ENCODE measurements at regions not wholly inside any gene's neighbourhood (a gene's known extent, or its start where the extent isn't known, plus 50 kb on each side); places are given as distances from the start of the nearest gene placed in this dataset.

GRCh38 chr5:158162479-158163034 lies 303.6 kb upstream of the CLINT1 start:
- Mint-ChIP-seq H3K4me1 (ENCODE audit: low read depth) (no peaks in the 10 kb centered on the region), H3K9me3 (no peaks in the 10 kb centered on the region), H3K4me3 (no peak overlapping the region), H3K36me3 (ENCODE audit: low read depth) (no peaks in the 10 kb centered on the region), H3K27me3 (peaks cover 11% of the 10 kb centered on the region), H3K27ac (no peak overlapping the region)

GRCh38 chr5:158162026-158162425 lies 303.1 kb upstream of the CLINT1 start:
- Mint-ChIP-seq H3K4me1 (ENCODE audit: low read depth) (no peaks in the 10 kb centered on the region), H3K4me3 (no peak overlapping the region), H3K9me3 (no peaks in the 10 kb centered on the region), H3K36me3 (ENCODE audit: low read depth) (no peaks in the 10 kb centered on the region), H3K27me3 (peaks cover 11% of the 10 kb centered on the region), H3K27ac (no peak overlapping the region)

- Mint-ChIP-seq H3K4me1 (ENCODE audit: low read depth) (no peaks in the 10 kb centered on the region), H3K9me3 (no peaks in the 10 kb centered on the region), H3K4me3 (no peak overlapping the region), H3K27me3 (peaks cover 5% of the 10 kb centered on the region), H3K27ac (no peak overlapping the region), H3K36me3 (ENCODE audit: low read depth) (no peaks in the 10 kb centered on the region)
These were observed 300.7 kb upstream of the CLINT1 start for GRCh38 chr5:158159621-158160020.

- Mint-ChIP-seq H3K9me3 (no peaks in the 10 kb centered on the region), H3K4me1 (ENCODE audit: low read depth) (no peaks in the 10 kb centered on the region), H3K36me3 (ENCODE audit: low read depth) (no peaks in the 10 kb centered on the region), H3K27ac (no peak overlapping the region), H3K27me3 (no peaks in the 10 kb centered on the region), H3K4me3 (no peak overlapping the region)
These were observed 297.0 kb upstream of the CLINT1 start for GRCh38 chr5:158155811-158156505.

- no peaks in the 10 kb centered on the region for H3K9me3 Mint-ChIP-seq
- H3K27me3 Mint-ChIP-seq = no peaks in the 10 kb centered on the region
- H3K27ac Mint-ChIP-seq = no peak overlapping the region
- no peaks in the 10 kb centered on the region for H3K36me3 Mint-ChIP-seq (ENCODE audit: low read depth)
- no peaks in the 10 kb centered on the region for H3K4me1 Mint-ChIP-seq (ENCODE audit: low read depth)
- H3K4me3 Mint-ChIP-seq = no peak overlapping the region
These were observed 296.1 kb upstream of the CLINT1 start for GRCh38 chr5:158155067-158155466.

GRCh38 chr5:158154226-158155005 lies 295.5 kb upstream of the CLINT1 start:
- Mint-ChIP-seq H3K36me3 (ENCODE audit: low read depth) (no peaks in the 10 kb centered on the region), H3K4me1 (ENCODE audit: low read depth) (no peaks in the 10 kb centered on the region), H3K27ac (no peak overlapping the region), H3K27me3 (no peaks in the 10 kb centered on the region), H3K9me3 (no peaks in the 10 kb centered on the region), H3K4me3 (no peak overlapping the region)

- no peak overlapping the region for H3K4me3 Mint-ChIP-seq
- H3K36me3 Mint-ChIP-seq (ENCODE audit: low read depth) = no peaks in the 10 kb centered on the region
- no peaks in the 10 kb centered on the region for H3K4me1 Mint-ChIP-seq (ENCODE audit: low read depth)
- H3K27ac Mint-ChIP-seq = no peak overlapping the region
- no peaks in the 10 kb centered on the region for H3K9me3 Mint-ChIP-seq
- H3K27me3 Mint-ChIP-seq = no peaks in the 10 kb centered on the region
These were observed 294.6 kb upstream of the CLINT1 start for GRCh38 chr5:158153508-158153907.

- Mint-ChIP-seq H3K4me3 (no peak overlapping the region), H3K4me1 (ENCODE audit: low read depth) (no peaks in the 10 kb centered on the region), H3K36me3 (ENCODE audit: low read depth) (no peaks in the 10 kb centered on the region), H3K27me3 (no peaks in the 10 kb centered on the region), H3K9me3 (no peaks in the 10 kb centered on the region), H3K27ac (no peak overlapping the region)
These were observed 293.2 kb upstream of the CLINT1 start for GRCh38 chr5:158152136-158152535.

GRCh38 chr5:158147227-158147626 lies 288.3 kb upstream of the CLINT1 start:
- H3K27ac Mint-ChIP-seq = no peak overlapping the region
- no peak overlapping the region for H3K4me3 Mint-ChIP-seq
- H3K36me3 Mint-ChIP-seq (ENCODE audit: low read depth) = no peaks in the 10 kb centered on the region
- H3K4me1 Mint-ChIP-seq (ENCODE audit: low read depth) = no peaks in the 10 kb centered on the region
- no peaks in the 10 kb centered on the region for H3K27me3 Mint-ChIP-seq
- no peaks in the 10 kb centered on the region for H3K9me3 Mint-ChIP-seq

- no peak overlapping the region for H3K4me3 Mint-ChIP-seq
- H3K9me3 Mint-ChIP-seq = no peaks in the 10 kb centered on the region
- H3K36me3 Mint-ChIP-seq (ENCODE audit: low read depth) = no peaks in the 10 kb centered on the region
- no peak overlapping the region for H3K27ac Mint-ChIP-seq
- H3K27me3 Mint-ChIP-seq = no peaks in the 10 kb centered on the region
- no peaks in the 10 kb centered on the region for H3K4me1 Mint-ChIP-seq (ENCODE audit: low read depth)
These were observed 286.9 kb upstream of the CLINT1 start for GRCh38 chr5:158145827-158146226.

GRCh38 chr5:158143081-158143480 lies 284.1 kb upstream of the CLINT1 start:
- no peaks in the 10 kb centered on the region for H3K36me3 Mint-ChIP-seq (ENCODE audit: low read depth)
- no peaks in the 10 kb centered on the region for H3K9me3 Mint-ChIP-seq

GRCh38 chr5:158142156-158142555 lies 283.2 kb upstream of the CLINT1 start:
- H3K4me3 Mint-ChIP-seq = no peak overlapping the region
- no peaks in the 10 kb centered on the region for H3K27me3 Mint-ChIP-seq
- no peaks in the 10 kb centered on the region for H3K4me1 Mint-ChIP-seq (ENCODE audit: low read depth)
- no peaks in the 10 kb centered on the region for H3K9me3 Mint-ChIP-seq
- no peak overlapping the region for H3K27ac Mint-ChIP-seq
- no peaks in the 10 kb centered on the region for H3K36me3 Mint-ChIP-seq (ENCODE audit: low read depth)

More at GRCh38 chr5:158143081-158143480, 284.1 kb upstream of the CLINT1 start:
- H3K27me3 Mint-ChIP-seq = no peaks in the 10 kb centered on the region
- no peaks in the 10 kb centered on the region for H3K4me1 Mint-ChIP-seq (ENCODE audit: low read depth)
- no peak overlapping the region for H3K27ac Mint-ChIP-seq
- H3K4me3 Mint-ChIP-seq = no peak overlapping the region

- no peak overlapping the region for H3K4me3 Mint-ChIP-seq
- H3K36me3 Mint-ChIP-seq (ENCODE audit: low read depth) = no peaks in the 10 kb centered on the region
- H3K27ac Mint-ChIP-seq = no peak overlapping the region
- H3K4me1 Mint-ChIP-seq (ENCODE audit: low read depth) = no peaks in the 10 kb centered on the region
- H3K27me3 Mint-ChIP-seq = no peaks in the 10 kb centered on the region
- H3K9me3 Mint-ChIP-seq = no peaks in the 10 kb centered on the region
These were observed 281.3 kb upstream of the CLINT1 start for GRCh38 chr5:158140120-158140731.

- no peaks in the 10 kb centered on the region for H3K36me3 Mint-ChIP-seq (ENCODE audit: low read depth)
- H3K9me3 Mint-ChIP-seq = no peaks in the 10 kb centered on the region
- H3K4me3 Mint-ChIP-seq = no peak overlapping the region
- peaks cover 3% of the 10 kb centered on the region for H3K27me3 Mint-ChIP-seq
- H3K4me1 Mint-ChIP-seq (ENCODE audit: low read depth) = no peaks in the 10 kb centered on the region
- H3K27ac Mint-ChIP-seq = no peak overlapping the region
These were observed 280.2 kb upstream of the CLINT1 start for GRCh38 chr5:158139161-158139560.

- Mint-ChIP-seq H3K27me3 (peaks cover 3% of the 10 kb centered on the region), H3K27ac (no peak overlapping the region), H3K36me3 (ENCODE audit: low read depth) (no peaks in the 10 kb centered on the region), H3K4me3 (no peak overlapping the region), H3K4me1 (ENCODE audit: low read depth) (no peaks in the 10 kb centered on the region), H3K9me3 (no peaks in the 10 kb centered on the region)
These were observed 276.8 kb upstream of the CLINT1 start for GRCh38 chr5:158135682-158136179.

Data from stimulated activated naive CD8-positive, alpha-beta T cell treated with anti-CD3 and anti-CD28 coated beads, Interleukin-15, Interleukin-2, amounts not matched to agents 100 ng/mL and 50 ng/mL, for 24 hours (primary cell).